ENCODE measurements at regions not wholly inside any gene's neighbourhood (a gene's known extent, or its start where the extent isn't known, plus 50 kb on each side); places are given as distances from the start of the nearest gene placed in this dataset.
A peak's percentile ranks its signal among the peaks of the same experiment; 100 is the strongest.
"Not testable (repeated sequence)": the region's sequence is repeated elsewhere in the genome, so short reads cannot be mapped to it uniquely, and the experiment has no call there.

GRCh38 chr3:178194539-178194938 is 341.7 kb upstream of the KCNMB2 start:
- FAIRE-seq, result no peak

- FAIRE-seq, result no peak
Measured at GRCh38 chr3:178195824-178196223, 340.4 kb upstream of the KCNMB2 start.

- no peak for FAIRE-seq
Measured at GRCh38 chr3:178198329-178198728, 337.9 kb upstream of the KCNMB2 start.

- FAIRE-seq, result no peak
Measured at GRCh38 chr3:178200316-178200715, 335.9 kb upstream of the KCNMB2 start.

- no peak for FAIRE-seq
Measured at GRCh38 chr3:178201714-178202113, 334.5 kb upstream of the KCNMB2 start.

- no peak for FAIRE-seq
Measured at GRCh38 chr3:178202194-178202593, 334.0 kb upstream of the KCNMB2 start.

- no peak for FAIRE-seq
Measured at GRCh38 chr3:178203165-178203564, 333.1 kb upstream of the KCNMB2 start.

- no peak for FAIRE-seq
Measured at GRCh38 chr3:178203650-178204049, 332.6 kb upstream of the KCNMB2 start.

GRCh38 chr3:178205740-178206139 is 330.5 kb upstream of the KCNMB2 start:
- FAIRE-seq, result no peak

GRCh38 chr3:178206521-178206920 is 329.7 kb upstream of the KCNMB2 start:
- no peak for FAIRE-seq

- FAIRE-seq, result not testable (repeated sequence)
Measured at GRCh38 chr3:178207161-178207560, 329.1 kb upstream of the KCNMB2 start.

GRCh38 chr3:178207627-178208026 is 328.6 kb upstream of the KCNMB2 start:
- FAIRE-seq, result not testable (repeated sequence)

- not testable (repeated sequence) for FAIRE-seq
Measured at GRCh38 chr3:178209116-178209515, 327.1 kb upstream of the KCNMB2 start.

- FAIRE-seq, result not testable (repeated sequence)
Measured at GRCh38 chr3:178209618-178210017, 326.6 kb upstream of the KCNMB2 start.

GRCh38 chr3:178211086-178211485 is 325.1 kb upstream of the KCNMB2 start:
- FAIRE-seq, result not testable (repeated sequence)

- FAIRE-seq, result no peak
Measured at GRCh38 chr3:178217479-178217878, 318.8 kb upstream of the KCNMB2 start.

GRCh38 chr3:178218231-178218630 is 318.0 kb upstream of the KCNMB2 start:
- FAIRE-seq, result no peak

GRCh38 chr3:178219661-178220060 is 316.6 kb upstream of the KCNMB2 start:
- FAIRE-seq, result not testable (repeated sequence)

GRCh38 chr3:178223876-178224275 is 312.4 kb upstream of the KCNMB2 start:
- FAIRE-seq, result no peak

GRCh38 chr3:178226094-178226493 is 310.1 kb upstream of the KCNMB2 start:
- no peak for FAIRE-seq

- FAIRE-seq, result no peak
Measured at GRCh38 chr3:178231645-178232044, 304.6 kb upstream of the KCNMB2 start.

- no peak for FAIRE-seq
Measured at GRCh38 chr3:178233371-178234071, 302.7 kb upstream of the KCNMB2 start.

GRCh38 chr3:178236555-178237277 is 299.5 kb upstream of the KCNMB2 start:
- peak; percentile 57 for FAIRE-seq

- no peak for FAIRE-seq
Measured at GRCh38 chr3:178238179-178238578, 298.1 kb upstream of the KCNMB2 start.

Measured in endometrium (tissue), 2 donors.